GM12878 (cell line): ENCODE measurements at regions not wholly inside any gene's neighbourhood (a gene's known extent, or its start where the extent isn't known, plus 50 kb on each side); places are given as distances from the start of the nearest gene placed in this dataset.
A peak's percentile ranks its signal among the peaks of the same experiment; 100 is the strongest.

Experiments used
- CBX5 ChIP-seq: sonication (generic); IDR thresholded peaks from 2 replicates; pipeline ENCODE4 v1.6.1; 2016; ENCODE audit warnings: low read depth, moderate library complexity, mild to moderate bottlenecking, inconsistent platforms
- CTCF ChIP-seq, 3 experiments: IDR thresholded peaks in 2 of 3; conservative IDR thresholded peaks in 1 of 3; 2 replicates each; pipeline ENCODE4 v1.5.1; 2011; ENCODE audit warnings: low read depth in 3 of 3, low read length in 3 of 3, mild to moderate bottlenecking in 3 of 3, control low read depth in 2 of 3, moderate library complexity in 2 of 3, inconsistent platforms in 1 of 3, mixed read lengths in 1 of 3; ENCODE audit not compliant: control insufficient read depth in 2 of 3, insufficient read depth in 1 of 3; ENCODE audit errors: extremely low read depth in 1 of 3
- FOXM1 ChIP-seq: IDR thresholded peaks from 2 replicates; pipeline ENCODE4 v1.6.1; 2012; ENCODE audit warnings: low read depth, mild to moderate bottlenecking, inconsistent platforms, low read length, moderate library complexity
- MAX ChIP-seq: IDR thresholded peaks from 2 replicates; pipeline ENCODE4 v1.6.1; 2012; ENCODE audit warnings: low read depth, low read length, improper control_type of control experiment
- MYC ChIP-seq: IDR thresholded peaks from 2 replicates; pipeline ENCODE4 v1.6.1; 2011; ENCODE audit warnings: mild to moderate bottlenecking, low read length, moderate library complexity, inconsistent platforms; ENCODE audit not compliant: insufficient read depth, insufficient replicate concordance, insufficient read length, severe bottlenecking
- NKRF ChIP-seq: fragments of 450-650 bp; conservative IDR thresholded peaks from 2 replicates; pipeline ENCODE4 v1.6.1; 2017; ENCODE audit warnings: mild to moderate bottlenecking, moderate library complexity
- POLR2A ChIP-seq: IDR thresholded peaks from 2 replicates; pipeline ENCODE4 v1.6.1; 2011; ENCODE audit warnings: low read depth, mild to moderate bottlenecking, low read length

- no peak for TF ChIP-seq CTCF (IDR thresholded peaks at IDR 0.05 in 2 of 3, conservative IDR thresholded peaks at IDR 0.05 in 1 of 3; ENCODE audit: control insufficient read depth in 2 of 3, extremely low read depth in 1 of 3, insufficient read depth in 1 of 3, low read depth in 3 of 3, low read length in 3 of 3)
- no peak for TF ChIP-seq NKRF
- no peak for TF ChIP-seq MAX
- TF ChIP-seq FOXM1 = peak; percentile 93; the same call in 1 of the 2 replicates
- TF ChIP-seq CBX5 = peak; percentile 71; the same call in 1 of the 2 replicates
- no peak for TF ChIP-seq POLR2A
- TF ChIP-seq MYC = no peak
Measured at GRCh38 chr2:188076149-188077056, 215.3 kb upstream of the GULP1 start.
